ENCODE measurements at regions not wholly inside any gene's neighbourhood (a gene's known extent, or its start where the extent isn't known, plus 50 kb on each side); places are given as distances from the start of the nearest gene placed in this dataset.
"Not testable (repeated sequence)": the region's sequence is repeated elsewhere in the genome, so short reads cannot be mapped to it uniquely, and the experiment has no call there.

DNA sequence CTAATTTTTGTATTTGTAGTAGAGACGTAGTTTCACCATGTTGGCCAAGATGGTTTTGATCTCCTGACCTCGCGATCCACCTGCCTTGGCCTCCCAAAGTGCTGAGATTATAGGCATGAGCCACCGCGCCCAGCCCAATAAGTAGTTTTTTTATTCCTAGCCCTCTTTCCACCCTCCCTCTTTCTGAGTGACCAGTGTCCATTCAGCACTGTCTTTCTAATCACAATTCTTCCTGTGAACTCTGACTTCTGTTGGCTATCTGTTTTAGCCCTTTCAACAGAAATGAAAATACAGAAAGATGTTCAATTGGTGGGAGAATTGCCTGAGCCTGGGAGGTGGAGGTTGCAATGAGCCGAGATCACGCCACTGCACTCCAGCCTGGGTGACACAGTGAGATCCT, 122.3 kb upstream of the LIFR start:
- not testable (repeated sequence) for H3K4me1 ChIP-seq (ENCODE audit: control insufficient read depth, insufficient read depth, low read length, unreplicated experiment); H3K27me3 ChIP-seq (ENCODE audit: insufficient read depth, low read length); H3K36me3 ChIP-seq (ENCODE audit: insufficient read depth, low read length); H2AFZ ChIP-seq (ENCODE audit: low read length, unreplicated experiment); H3K4me3 ChIP-seq (ENCODE audit: low read depth, low read length); H3K27ac ChIP-seq (ENCODE audit: low read depth, low read length); H3K79me2 ChIP-seq (ENCODE audit: control insufficient read depth, insufficient read depth, low read length, unreplicated experiment)

DNA sequence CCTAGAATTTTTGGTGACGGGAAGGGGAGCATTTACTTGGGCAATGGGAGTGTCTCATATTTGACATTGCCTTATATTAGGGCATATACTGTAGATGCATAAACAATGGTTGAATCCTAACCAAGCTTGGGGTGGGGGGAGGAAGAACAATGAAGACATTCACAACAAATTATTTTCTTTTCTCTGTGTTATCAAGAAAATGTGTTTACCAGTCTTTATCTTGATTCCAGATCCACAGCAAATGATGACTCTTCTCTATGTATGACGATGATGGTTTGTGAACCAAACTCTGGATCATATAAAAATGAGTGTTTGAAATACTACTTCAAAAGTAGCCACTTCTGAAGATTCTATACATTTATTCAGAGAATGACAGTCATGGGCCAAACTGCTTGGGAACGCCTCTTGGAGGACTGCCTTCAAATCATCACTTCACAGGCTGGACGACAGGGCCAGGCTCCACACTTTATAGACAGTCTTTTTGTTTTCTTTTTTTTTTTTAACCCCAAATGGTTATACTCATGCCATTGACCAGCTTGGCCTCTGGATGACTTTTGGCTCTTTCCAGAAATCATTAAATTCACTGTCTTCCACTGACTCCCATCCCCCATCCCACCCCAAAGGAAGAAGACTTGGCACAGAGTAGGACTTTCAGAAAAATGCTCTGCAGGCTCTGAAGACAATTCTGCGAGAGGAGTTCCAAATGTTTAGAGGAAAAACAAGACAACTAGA, 123.8 kb upstream of the LIFR start:
- H3K27ac ChIP-seq (ENCODE audit: low read depth, low read length): no peak overlapping the region
- H3K4me3 ChIP-seq (ENCODE audit: low read depth, low read length): no peak overlapping the region
- no peak overlapping the region for H2AFZ ChIP-seq (ENCODE audit: low read length, unreplicated experiment)
- no peaks in the 10 kb centered on the region for H3K36me3 ChIP-seq (ENCODE audit: insufficient read depth, low read length)
- H3K27me3 ChIP-seq (ENCODE audit: insufficient read depth, low read length): no peaks in the 10 kb centered on the region
- no peaks in the 10 kb centered on the region for H3K79me2 ChIP-seq (ENCODE audit: control insufficient read depth, insufficient read depth, low read length, unreplicated experiment)
- H3K4me1 ChIP-seq (ENCODE audit: control insufficient read depth, insufficient read depth, low read length, unreplicated experiment): no peaks in the 10 kb centered on the region

DNA sequence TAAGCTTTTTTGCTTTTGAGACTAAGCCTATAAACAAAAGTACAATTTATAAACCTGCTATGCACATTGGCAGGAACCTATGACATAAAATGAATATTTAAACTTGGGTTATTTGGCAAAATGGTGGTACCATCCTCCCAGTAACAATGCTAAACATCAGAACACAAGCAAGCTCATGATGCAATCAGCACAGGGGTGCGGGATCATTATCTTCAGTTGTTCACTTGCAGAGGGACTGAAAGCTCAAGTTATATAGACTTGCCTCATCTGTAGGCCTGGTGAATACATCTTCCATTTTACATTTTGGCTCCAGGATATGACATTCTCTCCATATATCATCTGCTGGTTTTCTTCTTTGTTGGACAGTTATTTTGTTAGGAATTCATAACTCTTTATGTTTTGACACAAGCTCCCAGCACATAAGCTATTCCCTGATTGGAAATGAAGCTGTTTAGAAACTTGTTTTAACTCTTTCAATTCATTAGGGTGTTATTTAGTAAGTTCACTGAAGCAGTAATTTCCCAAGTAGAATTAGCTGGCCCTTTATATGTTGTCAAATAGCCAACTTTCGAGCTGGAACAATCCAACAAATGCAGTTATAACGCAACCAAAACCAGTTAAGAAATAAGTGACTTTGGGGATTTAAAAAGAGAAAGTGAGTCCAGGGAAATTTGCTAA, 124.7 kb upstream of the LIFR start:
- no peaks in the 10 kb centered on the region for H3K27me3 ChIP-seq (ENCODE audit: insufficient read depth, low read length)
- H3K4me3 ChIP-seq (ENCODE audit: low read depth, low read length): no peak overlapping the region
- no peak overlapping the region for H2AFZ ChIP-seq (ENCODE audit: low read length, unreplicated experiment)
- H3K79me2 ChIP-seq (ENCODE audit: control insufficient read depth, insufficient read depth, low read length, unreplicated experiment): no peaks in the 10 kb centered on the region
- H3K27ac ChIP-seq (ENCODE audit: low read depth, low read length): no peak overlapping the region
- H3K36me3 ChIP-seq (ENCODE audit: insufficient read depth, low read length): no peaks in the 10 kb centered on the region
- H3K4me1 ChIP-seq (ENCODE audit: control insufficient read depth, insufficient read depth, low read length, unreplicated experiment): no peaks in the 10 kb centered on the region

DNA sequence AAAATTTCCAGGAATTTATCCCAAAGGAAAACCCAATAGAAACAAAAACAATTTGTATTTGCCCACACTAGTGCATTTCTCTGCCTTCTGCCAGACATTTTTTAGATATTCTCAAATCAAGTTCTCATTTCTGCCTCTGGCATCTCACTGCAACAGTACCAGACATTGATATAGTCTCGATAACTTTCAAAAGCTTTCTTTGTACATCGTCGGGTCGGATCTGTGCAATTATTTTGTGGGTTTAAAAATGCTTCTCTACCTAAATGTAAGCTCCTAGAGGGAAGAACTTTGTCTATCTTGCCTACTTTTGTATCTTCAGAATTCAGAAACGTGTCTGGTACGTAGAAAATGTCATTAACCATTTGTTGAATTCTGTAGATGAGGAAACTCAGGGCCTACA, 125.5 kb upstream of the LIFR start:
- no peaks in the 10 kb centered on the region for H3K4me1 ChIP-seq (ENCODE audit: control insufficient read depth, insufficient read depth, low read length, unreplicated experiment)
- H3K27me3 ChIP-seq (ENCODE audit: insufficient read depth, low read length): no peaks in the 10 kb centered on the region
- H3K36me3 ChIP-seq (ENCODE audit: insufficient read depth, low read length): no peaks in the 10 kb centered on the region
- H3K79me2 ChIP-seq (ENCODE audit: control insufficient read depth, insufficient read depth, low read length, unreplicated experiment): no peaks in the 10 kb centered on the region
- no peak overlapping the region for H3K4me3 ChIP-seq (ENCODE audit: low read depth, low read length)
- no peak overlapping the region for H2AFZ ChIP-seq (ENCODE audit: low read length, unreplicated experiment)
- H3K27ac ChIP-seq (ENCODE audit: low read depth, low read length): no peak overlapping the region

DNA sequence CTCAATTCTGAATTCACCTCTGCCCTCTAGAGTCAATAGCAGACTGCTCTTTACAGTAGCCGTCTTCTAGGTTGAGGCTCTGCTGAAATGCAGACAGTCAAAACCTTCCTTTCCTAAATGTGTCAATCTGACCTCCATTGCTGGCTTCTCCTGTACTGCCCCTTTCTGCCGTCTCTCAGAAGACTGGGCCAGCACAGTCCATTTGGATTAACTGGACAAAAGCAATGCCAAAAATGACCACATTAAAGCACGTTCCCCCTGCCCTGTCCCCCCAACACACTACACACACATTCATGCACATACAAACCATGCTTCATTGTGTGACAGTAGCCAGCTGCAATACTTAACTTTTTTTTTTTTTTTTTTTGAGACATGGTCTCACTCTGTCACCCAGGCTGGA, 130.2 kb upstream of the LIFR start:
- no peaks in the 10 kb centered on the region for H3K4me1 ChIP-seq (ENCODE audit: control insufficient read depth, insufficient read depth, low read length, unreplicated experiment)
- no peaks in the 10 kb centered on the region for H3K36me3 ChIP-seq (ENCODE audit: insufficient read depth, low read length)
- no peak overlapping the region for H3K27ac ChIP-seq (ENCODE audit: low read depth, low read length)
- no peaks in the 10 kb centered on the region for H3K79me2 ChIP-seq (ENCODE audit: control insufficient read depth, insufficient read depth, low read length, unreplicated experiment)
- H3K27me3 ChIP-seq (ENCODE audit: insufficient read depth, low read length): no peaks in the 10 kb centered on the region
- H2AFZ ChIP-seq (ENCODE audit: low read length, unreplicated experiment): no peak overlapping the region
- no peak overlapping the region for H3K4me3 ChIP-seq (ENCODE audit: low read depth, low read length)

DNA sequence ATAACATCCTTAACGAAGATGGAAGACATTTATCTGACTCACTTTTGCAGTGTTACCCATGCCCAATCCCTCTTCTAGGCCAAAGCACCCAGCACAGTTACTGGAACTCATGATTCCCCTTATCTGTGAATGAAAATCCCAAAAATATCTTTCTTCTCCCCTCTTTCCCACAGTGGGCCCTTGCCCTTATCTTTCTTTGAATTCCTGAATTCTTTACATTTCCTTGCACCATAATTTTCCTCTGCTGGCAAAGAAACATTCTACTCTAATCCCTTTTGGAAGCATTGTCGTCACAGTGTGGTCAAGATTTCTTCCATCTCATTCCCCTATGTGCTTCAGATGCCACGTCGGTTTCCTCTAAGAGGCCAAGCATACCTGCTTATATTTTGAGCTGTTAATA, 135.9 kb upstream of the LIFR start:
- Histone ChIP-seq H3K27ac (ENCODE audit: low read depth, low read length) (no peak overlapping the region), H3K79me2 (ENCODE audit: control insufficient read depth, insufficient read depth, low read length, unreplicated experiment) (no peaks in the 10 kb centered on the region), H3K4me1 (ENCODE audit: control insufficient read depth, insufficient read depth, low read length, unreplicated experiment) (no peaks in the 10 kb centered on the region), H2AFZ (ENCODE audit: low read length, unreplicated experiment) (no peak overlapping the region), H3K27me3 (ENCODE audit: insufficient read depth, low read length) (peaks cover 4% of the 10 kb centered on the region; the same call in 1 of the 2 replicates), H3K4me3 (ENCODE audit: low read depth, low read length) (no peak overlapping the region), H3K36me3 (ENCODE audit: insufficient read depth, low read length) (no peaks in the 10 kb centered on the region)

DNA sequence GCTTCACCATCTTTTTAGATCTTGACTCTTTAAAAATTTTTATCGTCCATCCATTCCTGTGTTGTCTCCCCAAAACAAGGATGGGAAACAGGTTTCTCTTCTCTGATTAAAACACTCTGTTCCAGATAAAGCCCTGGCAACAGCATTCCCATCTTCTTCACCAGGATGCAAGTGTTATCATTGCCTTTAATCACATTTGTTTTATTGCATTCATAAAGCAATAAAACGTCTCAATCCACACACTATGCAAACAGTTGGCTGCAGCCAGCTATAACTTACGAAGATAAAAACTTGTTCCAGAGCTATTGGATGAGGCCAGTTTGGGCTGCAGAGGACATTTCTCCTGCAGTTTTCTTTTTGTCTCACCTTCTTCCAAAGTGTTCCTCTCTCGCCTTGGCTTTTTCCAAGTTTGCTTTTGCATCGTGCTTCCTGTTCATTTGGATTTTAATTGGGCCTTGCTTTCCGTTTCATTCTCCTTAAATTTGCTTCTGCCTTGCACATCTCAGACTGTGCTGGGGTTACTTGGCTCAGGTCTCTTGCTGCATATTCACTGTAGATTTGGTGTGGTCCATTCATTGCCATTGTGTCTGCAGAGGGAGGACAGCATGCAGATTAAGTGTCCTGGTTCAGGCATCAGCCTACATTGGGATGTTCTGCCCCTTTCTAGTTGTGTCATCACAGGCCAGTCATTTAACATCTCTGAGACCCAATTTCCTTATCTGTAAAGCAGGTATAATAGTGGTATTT, 136.5 kb upstream of the LIFR start:
- Histone ChIP-seq H2AFZ (ENCODE audit: low read length, unreplicated experiment) (no peak overlapping the region), H3K27me3 (ENCODE audit: insufficient read depth, low read length) (peaks cover 5% of the 10 kb centered on the region; the same call in 1 of the 2 replicates), H3K4me3 (ENCODE audit: low read depth, low read length) (no peak overlapping the region), H3K27ac (ENCODE audit: low read depth, low read length) (no peak overlapping the region), H3K4me1 (ENCODE audit: control insufficient read depth, insufficient read depth, low read length, unreplicated experiment) (no peaks in the 10 kb centered on the region), H3K79me2 (ENCODE audit: control insufficient read depth, insufficient read depth, low read length, unreplicated experiment) (no peaks in the 10 kb centered on the region), H3K36me3 (ENCODE audit: insufficient read depth, low read length) (no peaks in the 10 kb centered on the region)

DNA sequence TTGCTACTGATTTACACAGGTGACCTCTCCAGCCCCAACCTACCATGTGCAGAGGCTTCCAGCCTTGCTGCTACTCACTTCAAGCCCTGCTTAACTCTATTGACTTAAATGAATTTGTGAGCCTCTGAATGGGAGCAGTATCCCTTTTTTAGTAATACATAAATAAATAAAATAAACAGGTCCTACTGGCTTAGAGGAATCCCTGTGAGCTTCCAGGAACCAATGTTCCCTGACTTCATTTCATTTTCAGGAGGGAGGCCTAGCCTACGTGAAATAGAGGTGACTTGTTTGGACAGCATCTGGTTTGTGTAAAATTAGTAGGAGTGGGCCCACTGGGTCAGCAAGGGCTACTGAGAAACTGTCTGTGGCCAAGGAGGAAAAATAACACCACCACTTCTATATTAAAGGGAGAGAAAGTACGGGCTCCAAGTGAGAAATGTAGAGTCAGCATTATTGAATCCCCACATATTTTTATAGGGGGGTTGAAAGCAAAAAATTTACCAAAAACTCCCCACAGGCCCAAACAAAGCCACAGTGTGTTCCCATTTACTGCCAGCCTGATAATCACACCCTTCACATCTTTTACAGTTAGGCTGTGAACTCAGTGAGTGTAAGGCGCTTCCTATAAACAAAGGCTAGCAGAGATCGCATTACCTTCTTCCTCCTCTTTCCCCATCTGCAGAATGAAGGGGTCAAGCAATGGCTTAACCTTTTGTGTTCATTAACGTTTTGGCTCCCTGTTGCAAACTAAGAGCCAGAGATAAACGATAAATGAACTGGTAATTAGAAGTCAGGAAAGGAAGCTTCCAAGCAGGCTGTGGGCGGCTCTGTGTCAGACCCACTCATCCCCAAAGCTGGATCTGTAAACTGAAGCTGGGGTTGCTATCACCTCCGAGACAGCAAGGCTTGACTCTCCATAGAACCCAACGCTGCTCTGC, 138.8 kb upstream of the LIFR start:
- Histone ChIP-seq H3K79me2 (ENCODE audit: control insufficient read depth, insufficient read depth, low read length, unreplicated experiment) (no peaks in the 10 kb centered on the region), H3K4me1 (ENCODE audit: control insufficient read depth, insufficient read depth, low read length, unreplicated experiment) (no peaks in the 10 kb centered on the region), H3K27ac (ENCODE audit: low read depth, low read length) (no peak overlapping the region), H3K36me3 (ENCODE audit: insufficient read depth, low read length) (no peaks in the 10 kb centered on the region), H3K4me3 (ENCODE audit: low read depth, low read length) (no peak overlapping the region), H2AFZ (ENCODE audit: low read length, unreplicated experiment) (no peak overlapping the region), H3K27me3 (ENCODE audit: insufficient read depth, low read length) (peaks cover 18% of the 10 kb centered on the region; the same call in 1 of the 2 replicates)

DNA sequence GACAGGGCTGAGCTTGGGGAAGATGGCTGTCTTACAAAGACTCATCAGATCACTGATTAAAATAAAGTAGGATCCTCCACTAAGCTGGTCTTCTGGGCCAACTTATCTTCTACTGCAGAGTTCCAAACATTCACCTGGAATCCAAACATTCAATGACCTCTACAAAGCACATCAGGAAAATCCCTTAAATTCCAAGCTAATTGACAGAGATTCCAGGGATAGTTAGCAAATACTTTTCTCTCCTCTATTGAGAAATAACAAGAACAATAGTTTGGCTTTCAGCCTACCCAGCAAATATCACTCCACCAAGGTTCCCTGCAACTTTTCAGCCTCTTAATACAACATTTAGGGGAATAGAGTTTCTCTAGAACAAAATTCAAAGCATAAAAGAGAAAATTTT, 140.6 kb upstream of the LIFR start:
- Histone ChIP-seq H3K79me2 (ENCODE audit: control insufficient read depth, insufficient read depth, low read length, unreplicated experiment) (no peaks in the 10 kb centered on the region), H2AFZ (ENCODE audit: low read length, unreplicated experiment) (no peak overlapping the region), H3K4me3 (ENCODE audit: low read depth, low read length) (no peak overlapping the region), H3K27me3 (ENCODE audit: insufficient read depth, low read length) (peaks cover 18% of the 10 kb centered on the region; the same call in 1 of the 2 replicates), H3K4me1 (ENCODE audit: control insufficient read depth, insufficient read depth, low read length, unreplicated experiment) (no peaks in the 10 kb centered on the region), H3K27ac (ENCODE audit: low read depth, low read length) (no peak overlapping the region), H3K36me3 (ENCODE audit: insufficient read depth, low read length) (no peaks in the 10 kb centered on the region)

DNA sequence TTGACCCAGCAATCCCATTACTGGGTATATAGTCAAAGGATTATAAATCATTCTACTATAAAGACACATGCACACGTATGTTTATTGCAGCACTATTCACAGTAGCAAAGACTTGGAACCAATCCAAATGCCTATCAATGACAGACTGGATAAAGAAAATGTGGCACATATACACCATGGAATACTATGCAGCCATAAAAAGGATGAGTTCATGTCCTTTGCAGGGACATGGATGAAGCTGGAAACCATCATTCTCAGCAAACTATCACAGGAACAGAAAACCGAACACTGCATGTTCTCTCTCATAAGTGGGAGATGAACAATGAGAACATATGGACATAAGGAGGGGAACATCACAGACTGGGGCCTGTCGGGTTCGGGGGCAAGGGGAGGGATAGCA, 140.3 kb upstream of the OSMR start:
- H3K27me3 ChIP-seq (ENCODE audit: insufficient read depth, low read length); H3K27ac ChIP-seq (ENCODE audit: low read depth, low read length); H3K4me1 ChIP-seq (ENCODE audit: control insufficient read depth, insufficient read depth, low read length, unreplicated experiment); H2AFZ ChIP-seq (ENCODE audit: low read length, unreplicated experiment); H3K36me3 ChIP-seq (ENCODE audit: insufficient read depth, low read length); H3K4me3 ChIP-seq (ENCODE audit: low read depth, low read length); H3K79me2 ChIP-seq (ENCODE audit: control insufficient read depth, insufficient read depth, low read length, unreplicated experiment): not testable (repeated sequence)
